HCT116 (cell line): ENCODE measurements at regions not wholly inside any gene's neighbourhood (a gene's known extent, or its start where the extent isn't known, plus 50 kb on each side); places are given as distances from the start of the nearest gene placed in this dataset.

ENCODE experiments used
- ATAC-seq: fragments of 200-7000 bp; cut with Tn5 transposase; 2 replicates; pipeline ENCODE4 v1.9.1; 2020; ENCODE audit warnings: mild to moderate bottlenecking, moderate library complexity
- BruUV-seq: library from RNA; stranded (reverse); fragments of 400-500 nt; replicated peaks from 2 replicates; lab custom pipeline; 2021; lab: Mats Ljungman, UMichigan
- CTCF ChIA-PET: fragments of 300-600 bp; sonication (Branson Sonifier 250); formaldehyde crosslinking; loops from one replicate; lab custom pipeline; 2021; ENCODE audit warnings: antibody characterized with exemption; lab: Charles Lee
- POLR2A ChIA-PET: fragments of 300-600, 350-600 bp; sonication (Branson Sonifier 250); formaldehyde crosslinking; loops from one replicate; lab custom pipeline; 2021; ENCODE audit warnings: antibody characterized with exemption; lab: Charles Lee
- RAD21 ChIA-PET, 2 experiments: fragments of 300-600 bp; sonication (Branson Sonifier 250); formaldehyde crosslinking; loops; one replicate each; lab custom pipeline; 2023; ENCODE audit warnings: low total read pairs in 2 of 2; ENCODE audit not compliant: uncharacterized antibody in 2 of 2, unreplicated experiment in 2 of 2, low non-redundant PET in 1 of 2; lab: Charles Lee
- DNase-seq: peaks from one replicate; pipeline ENCODE4 v3.0.0-alpha.2; 2010; ENCODE audit warnings: low read depth, low spot score
- H2AFZ ChIP-seq: fragments of 200-600 bp; shearing (Covaris generic), sonication (generic); 2 replicates; pipeline ENCODE4 v1.6.1; 2017; ENCODE audit warnings: low read depth, mixed run types, mixed read lengths, antibody characterized with exemption, low read length; ENCODE audit not compliant: poor library complexity, severe bottlenecking
- H3K27ac ChIP-seq: 2 replicates; pipeline ENCODE4 v1.5.1; 2012; ENCODE audit warnings: low read depth, low read length
- H3K27me3 ChIP-seq: fragments of 200-600 bp; sonication (generic); 2 replicates; pipeline ENCODE4 v1.6.1; 2016; ENCODE audit warnings: mixed run types, low read length, mixed read lengths; ENCODE audit not compliant: insufficient read depth
- H3K36me3 ChIP-seq, 2 experiments: fragments of 200-500 bp in 1 of 2; fragments of 200-600 bp in 1 of 2; sonication (Bioruptor generic) in 1 of 2; sonication (generic) in 1 of 2; 2 replicates each; pipeline versions ENCODE4 v1.5.1 to v1.6.1; 2014 to 2016; ENCODE audit warnings: low read length in 2 of 2, inconsistent platforms in 1 of 2, mixed read lengths in 1 of 2, mixed run types in 1 of 2; ENCODE audit not compliant: insufficient read depth in 2 of 2, control insufficient read depth in 1 of 2
- H3K4me1 ChIP-seq, 2 experiments: fragments of 200-600 bp in 1 of 2; sonication (generic) in 1 of 2; 2 replicates each; pipeline versions ENCODE4 v1.5.1 to v1.6.1; 2012 to 2017; ENCODE audit warnings: low read length in 2 of 2, inconsistent platforms in 1 of 2, mild to moderate bottlenecking in 1 of 2, mixed read lengths in 1 of 2, mixed run types in 1 of 2, moderate library complexity in 1 of 2; ENCODE audit not compliant: insufficient read depth in 2 of 2, control insufficient read depth in 1 of 2
- H3K4me2 ChIP-seq: fragments of 200-600 bp; sonication (generic); 2 replicates; pipeline ENCODE4 v1.6.1; 2017; ENCODE audit warnings: mixed run types, low read length, mixed read lengths
- H3K4me3 ChIP-seq, 2 experiments: fragments of 200-600 bp in 1 of 2; sonication (generic) in 1 of 2; replicated peaks in 1 of 2; 2 replicates each; pipeline ENCODE4 v1.5.1; 2011 to 2016; ENCODE audit warnings: low read length in 2 of 2, control low read depth in 1 of 2, low read depth in 1 of 2, mild to moderate bottlenecking in 1 of 2, mixed read lengths in 1 of 2, mixed run types in 1 of 2
- H3K79me2 ChIP-seq: fragments of 200-600 bp; sonication (generic); 2 replicates; pipeline ENCODE4 v1.6.1; 2017; ENCODE audit warnings: mild to moderate bottlenecking, mixed run types, low read length, moderate library complexity, mixed read lengths; ENCODE audit not compliant: insufficient read depth
- H3K9ac ChIP-seq: fragments of 200-600 bp; sonication (generic); 2 replicates; pipeline ENCODE4 v1.6.1; 2016; ENCODE audit warnings: low read length, mixed read lengths
- H3K9me2 ChIP-seq: fragments of 200-600 bp; sonication (generic), shearing (Covaris generic); 2 replicates; pipeline ENCODE4 v1.6.1; 2017; ENCODE audit warnings: mixed run types, mild to moderate bottlenecking, moderate library complexity; ENCODE audit not compliant: insufficient read depth
- H3K9me3 ChIP-seq, 2 experiments: fragments of 200-500 bp in 1 of 2; fragments of 200-600 bp in 1 of 2; sonication (Bioruptor generic) in 1 of 2; sonication (generic) in 1 of 2; 2 replicates each; pipeline ENCODE4 v1.6.1; 2014 to 2017; ENCODE audit warnings: low read length in 2 of 2, mixed read lengths in 2 of 2, inconsistent platforms in 1 of 2, low read depth in 1 of 2, mild to moderate bottlenecking in 1 of 2, mixed run types in 1 of 2, moderate library complexity in 1 of 2; ENCODE audit not compliant: control insufficient read depth in 1 of 2, insufficient read depth in 1 of 2
- H4K20me1 ChIP-seq: fragments of 200-600 bp; sonication (generic), shearing (Covaris generic); 2 replicates; pipeline ENCODE4 v1.6.1; 2017; ENCODE audit warnings: mixed run types, mild to moderate bottlenecking, moderate library complexity; ENCODE audit not compliant: insufficient read depth
- CTCF ChIP-seq, 3 experiments: fragments of 200-600 bp in 1 of 3; sonication (generic) in 1 of 3; IDR thresholded peaks in 2 of 3; conservative IDR thresholded peaks in 1 of 3; 2 replicates each; pipeline ENCODE4 v1.5.1; 2012 to 2017; ENCODE audit warnings: low read depth in 2 of 3, low read length in 2 of 3, antibody characterized with exemption in 1 of 3, borderline replicate concordance in 1 of 3, control low read depth in 1 of 3, mild to moderate bottlenecking in 1 of 3, mixed read lengths in 1 of 3, mixed run types in 1 of 3, moderate library complexity in 1 of 3; ENCODE audit not compliant: insufficient read depth in 1 of 3
- JUND ChIP-seq: IDR thresholded peaks from 2 replicates; pipeline ENCODE4 v1.6.1; 2012
- MAX ChIP-seq: IDR thresholded peaks from 2 replicates; pipeline ENCODE4 v1.6.1; 2012
- REST ChIP-seq: IDR thresholded peaks from 2 replicates; pipeline ENCODE4 v1.6.1; 2012; ENCODE audit warnings: low read depth
- SP1 ChIP-seq: IDR thresholded peaks from 2 replicates; pipeline ENCODE4 v1.6.1; 2012; ENCODE audit warnings: low read depth
- TCF7L2 ChIP-seq: IDR thresholded peaks from 2 replicates; pipeline ENCODE4 v1.7.0; 2011; ENCODE audit warnings: borderline replicate concordance, inconsistent platforms; ENCODE audit not compliant: insufficient read depth, insufficient read length; ENCODE audit errors: extremely low read depth
- YY1 ChIP-seq: IDR thresholded peaks from 2 replicates; pipeline ENCODE4 v1.6.1; 2011; ENCODE audit warnings: low read length, low read depth, moderate library complexity, mild to moderate bottlenecking; ENCODE audit not compliant: insufficient replicate concordance; ENCODE audit errors: extremely low read depth
- ZFX ChIP-seq: fragments of 450-650 bp; IDR thresholded peaks from 2 replicates; pipeline ENCODE4 v1.6.1; 2017
- ZNF274 ChIP-seq: fragments of 200-500 bp; sonication (Bioruptor generic); IDR thresholded peaks from 2 replicates; pipeline ENCODE4 v1.6.1; 2014; ENCODE audit warnings: mild to moderate bottlenecking, low read depth, low read length, inconsistent platforms
- intact Hi-C: fragments of 100-400 bp; cut with micrococcal nuclease; formaldehyde crosslinking; loops from 2 replicates; pipeline ENCODE4 v1.10.0; 2022

GRCh38 chr4:164424846-164425245 is 329.1 kb upstream of the SMIM31 start:
- no peaks in the 10 kb centered on the region for H3K27me3 ChIP-seq
- ChIA-PET CTCF (no interaction called here), RAD21 (no interaction called here), POLR2A (no interaction called here)
- TF ChIP-seq REST = no peak
- TF ChIP-seq CTCF (IDR thresholded peaks at IDR 0.05 in 2 of 3, conservative IDR thresholded peaks at IDR 0.05 in 1 of 3; ENCODE audit: borderline replicate concordance in 1 of 3, insufficient read depth in 1 of 3, low read depth in 2 of 3, low read length in 2 of 3) = no peak
- TF ChIP-seq TCF7L2 = no peak
- TF ChIP-seq MAX = no peak
- TF ChIP-seq JUND = no peak
- TF ChIP-seq ZNF274 = no peak
- TF ChIP-seq YY1 = no peak
- TF ChIP-seq ZFX = no peak
- no peak for TF ChIP-seq SP1
- no peak overlapping the region for H3K9ac ChIP-seq
- H3K4me1 ChIP-seq = no peaks in the 10 kb centered on the region
- no TSS peak for BruUV-seq
- DNase-seq = no peak
- H3K4me2 ChIP-seq = no peak overlapping the region
- no peak for ATAC-seq
- intact Hi-C loops = no loop called here
- H3K79me2 ChIP-seq = no peaks in the 10 kb centered on the region
- H4K20me1 ChIP-seq = no peaks in the 10 kb centered on the region
- H2AFZ ChIP-seq = no peak overlapping the region
- no peaks in the 10 kb centered on the region for H3K9me3 ChIP-seq
- no peak overlapping the region for H3K27ac ChIP-seq
- H3K9me2 ChIP-seq = no peaks in the 10 kb centered on the region
- no peak overlapping the region for H3K4me3 ChIP-seq
- H3K36me3 ChIP-seq = no peaks in the 10 kb centered on the region
